ENCODE measurements at regions not wholly inside any gene's neighbourhood (a gene's known extent, or its start where the extent isn't known, plus 50 kb on each side); places are given as distances from the start of the nearest gene placed in this dataset.

GRCh38 chr2:194697439-194697838 is 959.6 kb upstream of the SLC39A10 start:
- no peak for TF ChIP-seq EGR1 (IDR thresholded peaks at IDR 0.05)
- TF ChIP-seq USF1 (IDR thresholded peaks at IDR 0.05) = no peak
- TF ChIP-seq RAD21 (IDR thresholded peaks at IDR 0.05; ENCODE audit: low read depth) = no peak
- TF ChIP-seq MAX (IDR thresholded peaks at IDR 0.05) = no peak
